ENCODE measurements at regions not wholly inside any gene's neighbourhood (a gene's known extent, or its start where the extent isn't known, plus 50 kb on each side); places are given as distances from the start of the nearest gene placed in this dataset.

DNA sequence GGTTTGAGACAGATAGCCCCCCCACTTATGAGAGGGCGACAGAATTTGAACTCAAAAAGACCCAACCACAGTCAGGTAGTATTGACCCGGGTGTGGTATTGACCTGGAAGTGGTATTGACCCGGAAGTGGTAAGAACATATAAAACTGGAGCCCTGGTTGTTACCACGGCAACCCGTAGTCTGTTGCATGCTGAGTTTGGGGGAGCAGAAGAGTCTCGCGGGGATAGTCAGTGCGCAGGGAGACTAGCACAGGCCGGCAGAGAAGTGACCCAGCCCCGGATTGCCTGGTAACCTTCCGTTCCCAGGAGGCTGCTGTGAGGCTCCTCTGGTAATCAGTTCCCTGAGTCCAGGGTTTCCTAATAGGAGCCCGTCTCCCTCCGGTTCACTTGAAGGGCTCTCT lies 96.2 kb downstream of the SNX5 start:
- Histone ChIP-seq H3K9me3 (ENCODE audit: control insufficient read depth in 1 of 2, low read length in 2 of 2) (no peaks in the 10 kb centered on the region), H3K4me1 (ENCODE audit: control insufficient read depth in 1 of 2, insufficient read depth in 2 of 2, low read length in 2 of 2) (peaks cover 24 to 28% of the 10 kb centered on the region in 2 donors), H3K27ac (ENCODE audit: low read length) (no peak overlapping the region), H3K36me3 (ENCODE audit: control insufficient read depth in 1 of 2, insufficient read depth in 2 of 2, low read length in 2 of 2) (no peaks in the 10 kb centered on the region), H3K4me3 (ENCODE audit: low read depth in 1 of 2, low read length in 2 of 2) (no peak overlapping the region), H3K27me3 (ENCODE audit: low read depth, low read length) (no peaks in the 10 kb centered on the region)

DNA sequence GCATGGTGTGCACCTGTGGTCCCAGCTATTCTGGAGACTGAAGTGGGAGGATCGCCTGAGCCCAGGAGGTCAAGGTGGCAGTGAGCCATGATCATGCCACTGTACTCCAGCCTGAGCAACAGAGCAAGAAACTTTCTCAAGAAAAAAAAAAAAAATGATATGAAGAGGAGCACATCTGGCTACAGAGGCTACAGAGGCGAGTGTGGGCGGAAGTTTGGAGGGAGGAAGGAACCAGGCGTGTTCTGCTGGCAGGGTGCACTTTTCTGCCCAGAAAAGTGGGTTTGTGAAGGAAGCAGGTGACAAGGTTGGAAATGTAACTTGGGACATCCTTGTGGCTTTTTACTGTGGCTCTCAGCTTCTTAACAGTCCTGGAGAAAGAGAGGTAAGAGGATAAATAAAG lies 96.7 kb downstream of the SNX5 start:
- H3K27me3 ChIP-seq (ENCODE audit: low read depth, low read length): no peaks in the 10 kb centered on the region
- H3K4me3 ChIP-seq (ENCODE audit: low read depth in 1 of 2, low read length in 2 of 2): no peak overlapping the region
- no peaks in the 10 kb centered on the region for H3K36me3 ChIP-seq (ENCODE audit: control insufficient read depth in 1 of 2, insufficient read depth in 2 of 2, low read length in 2 of 2)
- H3K9me3 ChIP-seq (ENCODE audit: control insufficient read depth in 1 of 2, low read length in 2 of 2): no peaks in the 10 kb centered on the region
- H3K4me1 ChIP-seq (ENCODE audit: control insufficient read depth in 1 of 2, insufficient read depth in 2 of 2, low read length in 2 of 2): peaks cover 24 to 28% of the 10 kb centered on the region in 2 donors
- H3K27ac ChIP-seq (ENCODE audit: low read length): no peak overlapping the region

DNA sequence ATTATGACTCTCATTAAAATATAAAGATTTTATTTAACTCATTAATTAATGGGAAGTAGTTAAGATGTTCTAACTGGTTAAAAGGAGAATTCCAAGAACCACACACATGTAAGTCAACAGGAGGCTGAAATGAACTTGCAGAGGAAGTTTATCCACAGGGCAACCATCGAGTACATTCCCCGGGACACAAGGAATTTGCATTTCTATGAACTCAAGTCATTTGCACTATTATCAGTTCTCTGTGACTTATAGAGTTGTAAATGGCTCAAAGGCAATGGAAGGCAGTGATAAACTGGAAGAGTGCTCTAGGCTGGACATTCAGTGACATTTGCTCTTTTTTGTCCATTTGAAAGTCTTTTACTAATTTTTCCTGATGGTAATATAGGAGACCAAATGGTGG lies 97.4 kb downstream of the SNX5 start:
- Histone ChIP-seq H3K27ac (ENCODE audit: low read length) (no peak overlapping the region), H3K4me3 (ENCODE audit: low read depth in 1 of 2, low read length in 2 of 2) (no peak overlapping the region), H3K36me3 (ENCODE audit: control insufficient read depth in 1 of 2, insufficient read depth in 2 of 2, low read length in 2 of 2) (no peaks in the 10 kb centered on the region), H3K4me1 (ENCODE audit: control insufficient read depth in 1 of 2, insufficient read depth in 2 of 2, low read length in 2 of 2) (peaks cover 23 to 24% of the 10 kb centered on the region in 2 donors), H3K27me3 (ENCODE audit: low read depth, low read length) (no peaks in the 10 kb centered on the region), H3K9me3 (ENCODE audit: control insufficient read depth in 1 of 2, low read length in 2 of 2) (no peaks in the 10 kb centered on the region)

DNA sequence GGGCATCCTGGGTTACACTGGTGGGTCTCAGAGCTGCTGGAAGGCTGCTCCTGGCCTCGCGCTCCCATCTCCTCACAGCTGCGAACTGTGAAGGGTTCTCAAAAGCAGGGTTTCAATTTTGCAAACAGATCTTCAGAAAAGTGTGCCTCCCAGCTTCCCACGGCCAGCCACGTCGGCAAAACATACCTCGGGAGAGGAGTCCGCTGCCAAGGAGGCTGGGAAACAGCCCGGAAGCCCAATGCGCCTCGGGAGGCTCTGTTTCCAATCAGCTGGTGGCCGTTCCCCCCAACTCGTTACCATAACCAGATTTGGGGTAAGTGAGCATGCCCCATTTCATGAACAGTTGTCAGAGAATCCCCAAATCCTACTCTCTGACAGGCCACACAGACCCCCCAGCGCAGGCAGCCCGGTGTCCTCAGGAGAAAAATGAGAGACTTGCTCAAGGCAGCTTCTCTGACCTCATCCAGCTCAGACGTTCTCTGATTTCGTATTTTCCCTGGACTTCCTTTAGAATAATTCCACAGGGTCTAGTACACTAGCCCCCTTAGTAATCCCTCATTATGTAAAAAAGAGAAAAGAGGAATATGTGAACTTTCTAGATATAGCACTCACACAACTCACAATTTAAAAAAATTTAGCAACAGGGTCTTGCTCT lies 98.4 kb downstream of the SNX5 start:
- Histone ChIP-seq H3K9me3 (ENCODE audit: control insufficient read depth in 1 of 2, low read length in 2 of 2) (no peaks in the 10 kb centered on the region), H3K27me3 (ENCODE audit: low read depth, low read length) (no peaks in the 10 kb centered on the region), H3K36me3 (ENCODE audit: control insufficient read depth in 1 of 2, insufficient read depth in 2 of 2, low read length in 2 of 2) (no peaks in the 10 kb centered on the region), H3K27ac (ENCODE audit: low read length) (no peak overlapping the region), H3K4me3 (ENCODE audit: low read depth in 1 of 2, low read length in 2 of 2) (no peak overlapping the region), H3K4me1 (ENCODE audit: control insufficient read depth in 1 of 2, insufficient read depth in 2 of 2, low read length in 2 of 2) (peaks cover 13 to 16% of the 10 kb centered on the region in 2 donors)

DNA sequence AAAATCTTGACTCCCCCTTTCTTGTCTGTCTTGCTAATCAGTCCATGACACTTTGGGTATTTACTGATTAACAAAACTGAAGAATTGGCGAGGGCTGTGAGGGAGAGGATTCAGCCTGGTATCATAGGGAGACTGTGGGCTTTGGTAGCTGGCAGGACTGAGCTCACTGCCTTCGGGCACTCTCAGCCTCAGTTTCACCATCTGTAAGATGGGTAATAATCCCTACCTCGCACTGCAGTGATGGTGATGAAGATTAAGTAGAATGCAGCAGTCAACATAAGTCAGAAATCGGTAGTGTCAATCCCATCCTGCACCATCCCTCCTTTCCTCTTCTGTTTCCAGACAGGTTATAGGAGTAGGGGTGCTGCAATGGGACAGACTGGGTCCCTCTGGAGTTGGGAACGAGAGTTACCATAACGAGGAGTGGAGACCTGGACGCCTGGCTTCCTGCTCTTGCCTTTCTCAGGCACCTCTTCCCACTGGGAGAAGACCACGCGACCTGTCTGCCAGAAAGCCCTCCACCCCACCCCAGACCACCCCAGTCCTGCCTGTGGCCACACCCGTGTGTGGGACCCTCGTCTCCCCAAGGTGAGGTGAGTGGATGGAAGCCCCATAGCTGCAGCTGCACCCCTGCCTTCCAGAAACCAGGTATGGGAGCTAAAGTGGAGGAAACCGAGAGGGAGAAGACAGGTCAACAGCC lies 99.1 kb downstream of the SNX5 start:
- no peaks in the 10 kb centered on the region for H3K27me3 ChIP-seq (ENCODE audit: low read depth, low read length)
- H3K27ac ChIP-seq (ENCODE audit: low read length): no peak overlapping the region
- H3K4me3 ChIP-seq (ENCODE audit: low read depth in 1 of 2, low read length in 2 of 2): no peak overlapping the region
- peaks cover 6 to 8% of the 10 kb centered on the region in 2 donors for H3K4me1 ChIP-seq (ENCODE audit: control insufficient read depth in 1 of 2, insufficient read depth in 2 of 2, low read length in 2 of 2)
- no peaks in the 10 kb centered on the region for H3K36me3 ChIP-seq (ENCODE audit: control insufficient read depth in 1 of 2, insufficient read depth in 2 of 2, low read length in 2 of 2)
- H3K9me3 ChIP-seq (ENCODE audit: control insufficient read depth in 1 of 2, low read length in 2 of 2): no peaks in the 10 kb centered on the region

DNA sequence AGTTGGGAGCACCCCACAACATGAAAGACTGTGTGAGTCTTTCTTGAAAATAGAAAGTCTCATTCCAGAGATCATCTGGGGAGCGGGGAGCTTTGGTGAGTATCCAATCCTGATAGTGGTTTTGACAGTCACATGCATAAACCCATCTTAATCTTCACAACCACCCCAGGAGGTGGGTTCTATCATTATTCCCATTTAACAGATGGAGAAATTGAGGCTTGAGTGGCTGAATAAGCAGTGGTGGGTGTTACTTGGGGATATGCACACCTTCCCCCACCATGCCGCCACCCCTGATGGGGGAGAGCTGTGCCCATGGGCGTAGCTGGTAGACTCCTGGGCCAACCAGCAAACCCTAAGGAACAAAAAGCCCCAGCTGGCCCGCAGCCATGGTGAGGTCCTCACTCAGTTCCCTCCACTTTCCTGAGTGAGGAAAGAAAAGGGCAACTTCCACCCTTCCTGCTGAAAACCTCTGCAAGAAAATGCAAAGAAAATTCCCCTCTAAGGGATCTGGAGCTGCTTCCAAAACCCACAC lies 99.8 kb downstream of the SNX5 start:
- H3K27ac ChIP-seq (ENCODE audit: low read length): no peak overlapping the region
- H3K4me3 ChIP-seq (ENCODE audit: low read depth in 1 of 2, low read length in 2 of 2): no peak overlapping the region
- H3K36me3 ChIP-seq (ENCODE audit: control insufficient read depth in 1 of 2, insufficient read depth in 2 of 2, low read length in 2 of 2): no peaks in the 10 kb centered on the region
- H3K4me1 ChIP-seq (ENCODE audit: control insufficient read depth in 1 of 2, insufficient read depth in 2 of 2, low read length in 2 of 2): peaks cover 4 to 5% of the 10 kb centered on the region in 2 donors
- no peaks in the 10 kb centered on the region for H3K9me3 ChIP-seq (ENCODE audit: control insufficient read depth in 1 of 2, low read length in 2 of 2)
- no peaks in the 10 kb centered on the region for H3K27me3 ChIP-seq (ENCODE audit: low read depth, low read length)

DNA sequence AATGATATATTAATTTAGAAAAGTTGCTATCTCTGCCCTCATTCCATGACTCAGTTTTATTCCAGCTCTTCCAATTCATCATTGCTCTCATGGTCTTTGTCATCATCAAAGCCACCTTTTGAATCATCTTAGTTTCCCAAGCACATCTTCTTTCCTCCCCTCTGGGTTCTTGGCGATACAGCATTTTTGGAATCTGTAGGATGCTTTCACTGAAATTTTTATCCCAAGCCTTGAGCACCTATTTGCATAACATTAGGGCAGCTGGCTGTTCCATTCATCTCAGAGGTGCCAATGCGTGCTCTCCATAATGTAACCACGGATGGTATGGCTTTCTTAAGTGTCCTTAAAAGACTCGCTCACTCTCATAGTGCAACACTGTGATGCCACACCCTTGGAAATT lies 100.4 kb downstream of the SNX5 start:
- no peak overlapping the region for H3K27ac ChIP-seq (ENCODE audit: low read length)

DNA sequence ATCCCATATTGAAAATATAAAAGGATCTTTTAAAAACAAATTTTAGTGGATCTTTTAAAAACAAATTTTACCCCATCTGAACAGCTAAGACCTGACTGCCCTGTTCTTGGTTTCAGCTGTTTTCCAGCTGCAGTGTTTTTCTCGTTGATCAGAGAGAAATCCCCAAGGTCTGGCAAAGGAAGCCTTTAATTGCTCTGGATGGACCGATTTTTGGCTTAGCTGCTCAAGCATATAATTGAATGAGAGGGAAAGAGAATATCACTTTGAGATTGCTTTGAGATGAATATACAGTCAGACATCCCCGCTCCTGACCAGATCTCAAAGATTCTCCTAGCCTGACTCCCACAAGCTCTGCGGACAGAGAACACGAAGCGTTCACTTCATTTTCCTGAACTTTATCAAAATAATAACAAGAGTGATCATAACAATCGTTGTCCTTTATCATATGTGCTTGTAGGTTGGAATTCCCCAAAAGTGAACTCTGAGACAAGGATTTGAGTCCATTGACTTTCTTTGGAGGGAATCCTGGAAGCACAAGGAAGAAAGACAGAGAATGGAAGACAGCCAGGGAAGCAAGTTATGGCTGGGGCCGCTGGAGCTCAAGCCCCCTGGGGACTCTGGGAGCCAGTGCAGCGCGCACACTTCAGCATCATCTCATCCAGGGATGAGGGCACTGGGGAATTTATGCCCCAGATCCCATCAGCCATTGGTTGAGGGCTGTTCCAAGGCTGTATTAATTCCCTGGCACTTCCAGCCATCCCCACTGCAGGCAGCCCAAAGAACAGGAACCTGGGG lies 101.3 kb downstream of the SNX5 start:
- no peaks in the 10 kb centered on the region for H3K27me3 ChIP-seq (ENCODE audit: low read depth, low read length)
- H3K9me3 ChIP-seq (ENCODE audit: control insufficient read depth in 1 of 2, low read length in 2 of 2): no peaks in the 10 kb centered on the region
- H3K36me3 ChIP-seq (ENCODE audit: control insufficient read depth in 1 of 2, insufficient read depth in 2 of 2, low read length in 2 of 2): no peaks in the 10 kb centered on the region
- peaks cover 0 to 12% of the 10 kb centered on the region in 2 donors for H3K4me1 ChIP-seq (ENCODE audit: control insufficient read depth in 1 of 2, insufficient read depth in 2 of 2, low read length in 2 of 2)
- no peak overlapping the region for H3K4me3 ChIP-seq (ENCODE audit: low read depth in 1 of 2, low read length in 2 of 2)
- no peak overlapping the region for H3K27ac ChIP-seq (ENCODE audit: low read length)

More for the DNA sequence above, 100.4 kb downstream of the SNX5 start:
- no peaks in the 10 kb centered on the region for H3K9me3 ChIP-seq (ENCODE audit: control insufficient read depth in 1 of 2, low read length in 2 of 2)
- H3K27me3 ChIP-seq (ENCODE audit: low read depth, low read length): no peaks in the 10 kb centered on the region
- H3K4me1 ChIP-seq (ENCODE audit: control insufficient read depth in 1 of 2, insufficient read depth in 2 of 2, low read length in 2 of 2): peaks cover 0 to 10% of the 10 kb centered on the region in 2 donors
- no peaks in the 10 kb centered on the region for H3K36me3 ChIP-seq (ENCODE audit: control insufficient read depth in 1 of 2, insufficient read depth in 2 of 2, low read length in 2 of 2)
- no peak overlapping the region for H3K4me3 ChIP-seq (ENCODE audit: low read depth in 1 of 2, low read length in 2 of 2)

DNA sequence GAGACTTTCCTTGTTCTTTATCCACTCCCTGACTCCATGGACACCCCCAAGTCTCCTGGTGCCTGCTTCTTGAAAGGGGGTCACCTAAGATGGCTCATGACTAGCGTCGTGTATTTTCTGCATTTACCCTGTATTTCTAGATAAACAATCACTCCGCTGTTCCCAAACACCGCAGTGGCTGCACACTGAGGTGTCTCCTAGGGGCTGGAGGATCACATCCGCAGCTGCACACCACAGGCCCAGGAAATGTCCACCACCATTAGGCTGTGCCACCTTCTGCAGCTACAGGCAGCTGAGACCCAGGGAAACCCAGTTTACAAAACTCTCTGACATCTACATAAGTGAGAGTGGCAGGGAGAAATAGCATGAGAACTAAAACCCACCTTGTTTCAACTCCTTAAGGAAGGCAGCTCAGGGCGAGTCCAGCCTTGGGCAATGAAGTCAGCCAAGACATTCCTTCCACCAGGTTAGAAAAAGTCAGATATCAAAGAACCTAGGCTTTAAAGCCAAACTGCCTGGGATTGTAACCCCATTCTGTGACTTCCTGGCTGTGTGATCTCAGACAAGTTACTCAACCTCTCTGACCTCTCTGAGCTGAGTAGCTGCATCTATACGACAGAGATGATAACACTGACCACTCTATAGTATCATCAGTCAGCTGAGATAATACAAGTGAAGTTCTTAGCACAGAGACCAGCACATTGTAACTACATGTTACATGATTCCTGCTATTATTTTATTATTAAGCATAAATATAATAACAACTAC lies 102.2 kb downstream of the SNX5 start:
- Histone ChIP-seq H3K9me3 (ENCODE audit: control insufficient read depth in 1 of 2, low read length in 2 of 2) (no peaks in the 10 kb centered on the region), H3K4me1 (ENCODE audit: control insufficient read depth in 1 of 2, insufficient read depth in 2 of 2, low read length in 2 of 2) (peaks cover 0 to 12% of the 10 kb centered on the region in 2 donors), H3K27ac (ENCODE audit: low read length) (no peak overlapping the region), H3K4me3 (ENCODE audit: low read depth in 1 of 2, low read length in 2 of 2) (no peak overlapping the region), H3K36me3 (ENCODE audit: control insufficient read depth in 1 of 2, insufficient read depth in 2 of 2, low read length in 2 of 2) (no peaks in the 10 kb centered on the region), H3K27me3 (ENCODE audit: low read depth, low read length) (no peaks in the 10 kb centered on the region)

DNA sequence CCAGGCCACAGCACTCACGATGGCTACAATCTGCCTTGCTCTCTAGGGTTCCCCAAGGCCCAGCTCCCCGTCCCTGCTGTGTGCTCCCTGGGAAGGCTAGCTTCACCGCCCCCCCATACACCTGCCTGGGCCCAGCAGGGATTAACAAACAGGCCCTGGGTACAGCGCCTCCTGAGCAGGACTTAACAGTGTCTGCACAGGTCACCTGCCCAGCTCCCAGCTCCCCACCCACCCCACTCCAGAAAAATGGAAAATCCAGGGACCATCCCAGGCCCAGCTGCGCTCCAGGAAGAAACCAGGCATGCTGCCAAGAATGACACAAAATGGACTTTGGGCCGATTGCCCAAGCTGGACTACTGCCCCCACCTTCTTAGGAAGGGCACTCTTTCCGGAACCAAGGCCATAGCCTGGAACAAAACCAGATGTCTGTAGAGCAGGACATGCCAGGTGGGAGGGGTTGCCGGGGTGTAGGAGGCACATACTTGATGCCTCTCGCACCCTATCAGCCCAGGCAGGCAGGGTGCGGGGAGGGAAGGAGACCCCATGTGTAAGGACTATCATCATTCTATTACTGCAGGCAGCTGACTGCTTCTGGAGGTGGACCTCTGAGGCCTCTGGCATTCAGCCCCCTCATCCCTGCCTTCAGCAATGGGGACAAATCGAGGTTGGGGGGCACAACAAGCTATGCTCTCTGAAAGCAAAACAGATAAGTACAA lies 104.9 kb downstream of the SNX5 start:
- H3K9me3 ChIP-seq (ENCODE audit: control insufficient read depth in 1 of 2, low read length in 2 of 2): no peaks in the 10 kb centered on the region
- no peak overlapping the region for H3K4me3 ChIP-seq (ENCODE audit: low read depth in 1 of 2, low read length in 2 of 2)
- H3K27ac ChIP-seq (ENCODE audit: low read length): no peak overlapping the region
- no peaks in the 10 kb centered on the region for H3K36me3 ChIP-seq (ENCODE audit: control insufficient read depth in 1 of 2, insufficient read depth in 2 of 2, low read length in 2 of 2)
- H3K4me1 ChIP-seq (ENCODE audit: control insufficient read depth in 1 of 2, insufficient read depth in 2 of 2, low read length in 2 of 2): peaks cover 0 to 12% of the 10 kb centered on the region in 2 donors
- no peaks in the 10 kb centered on the region for H3K27me3 ChIP-seq (ENCODE audit: low read depth, low read length)
